HG02943 (cell line): ENCODE measurements at regions not wholly inside any gene's neighbourhood (a gene's known extent, or its start where the extent isn't known, plus 50 kb on each side); places are given as distances from the start of the nearest gene placed in this dataset.
"Not testable (repeated sequence)": the region's sequence is repeated elsewhere in the genome, so short reads cannot be mapped to it uniquely, and the experiment has no call there.

ENCODE experiments used
- ATAC-seq: cut with Tn5 transposase; IDR thresholded peaks from one replicate; pipeline ENCODE4 v1.9.1; 2021; ENCODE audit warnings: mild to moderate bottlenecking, low read depth, moderate library complexity; ENCODE audit not compliant: unreplicated experiment

- ATAC-seq, result no peak
Measured at GRCh38 chr2:83908750-83909149, 550.3 kb downstream of the SUCLG1 start.

GRCh38 chr2:83901317-83901716 is 557.8 kb downstream of the SUCLG1 start:
- ATAC-seq, result no peak

DNA sequence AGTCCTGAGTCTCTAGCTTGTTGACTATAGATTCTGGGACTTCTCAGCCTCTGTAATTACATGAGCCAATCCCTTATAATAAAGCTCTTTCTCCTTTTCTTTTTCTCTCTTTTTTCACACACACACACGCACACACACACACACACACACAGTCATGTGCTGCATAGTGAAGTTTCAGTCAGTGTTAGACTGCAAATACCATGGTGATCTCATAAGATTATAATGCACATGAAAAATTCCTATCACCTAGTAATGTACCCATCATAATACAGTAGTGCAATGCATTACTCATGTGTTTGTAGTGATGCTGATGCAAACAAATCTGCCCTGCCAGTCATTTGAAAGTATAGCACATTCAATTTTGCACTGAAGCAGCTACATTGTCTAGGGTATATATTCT is 558.2 kb downstream of the SUCLG1 start:
- ATAC-seq, result no peak

- no peak for ATAC-seq
Measured at GRCh38 chr2:83899271-83899670, 559.8 kb downstream of the SUCLG1 start.

- ATAC-seq, result no peak
Measured at GRCh38 chr2:83894976-83895375, 564.1 kb downstream of the SUCLG1 start.

GRCh38 chr2:83887757-83888156 is 571.3 kb downstream of the SUCLG1 start:
- ATAC-seq, result no peak

- no peak for ATAC-seq
Measured at GRCh38 chr2:83879127-83879526, 580.0 kb downstream of the SUCLG1 start.

GRCh38 chr2:83877261-83877660 is 581.8 kb downstream of the SUCLG1 start:
- ATAC-seq, result not testable (repeated sequence)

- ATAC-seq, result no peak
Measured at GRCh38 chr2:83874712-83875430, 584.2 kb downstream of the SUCLG1 start.

- no peak for ATAC-seq
Measured at GRCh38 chr2:83874066-83874465, 585.0 kb downstream of the SUCLG1 start.

GRCh38 chr2:83873110-83873509 is 586.0 kb downstream of the SUCLG1 start:
- ATAC-seq, result no peak

DNA sequence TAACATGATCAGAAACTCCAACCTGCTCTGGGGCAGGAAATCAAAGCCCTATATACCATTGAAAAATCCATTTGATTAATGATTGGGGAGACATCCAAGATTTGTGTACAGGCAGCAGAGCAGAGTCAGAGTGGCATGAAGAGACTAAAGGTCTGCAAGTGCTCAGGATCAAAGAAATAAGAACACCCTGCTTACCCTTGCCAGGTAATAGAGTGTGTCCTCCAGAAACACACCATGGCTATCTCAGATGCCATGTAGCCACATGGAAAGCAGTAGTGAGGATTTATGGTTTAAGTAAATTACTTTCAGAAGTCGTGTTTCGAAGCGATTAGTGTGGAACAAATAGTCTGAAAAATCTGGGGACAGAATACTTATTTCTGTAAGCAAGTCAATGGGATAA is 592.9 kb downstream of the SUCLG1 start:
- ATAC-seq, result no peak

GRCh38 chr2:83862600-83862999 is 596.5 kb downstream of the SUCLG1 start:
- no peak for ATAC-seq

GRCh38 chr2:83860320-83860719 is 598.8 kb downstream of the SUCLG1 start:
- no peak for ATAC-seq

- ATAC-seq, result no peak
Measured at GRCh38 chr2:83859553-83859952, 599.5 kb downstream of the SUCLG1 start.

GRCh38 chr2:83851066-83851465 is 608.0 kb downstream of the SUCLG1 start:
- ATAC-seq, result no peak

DNA sequence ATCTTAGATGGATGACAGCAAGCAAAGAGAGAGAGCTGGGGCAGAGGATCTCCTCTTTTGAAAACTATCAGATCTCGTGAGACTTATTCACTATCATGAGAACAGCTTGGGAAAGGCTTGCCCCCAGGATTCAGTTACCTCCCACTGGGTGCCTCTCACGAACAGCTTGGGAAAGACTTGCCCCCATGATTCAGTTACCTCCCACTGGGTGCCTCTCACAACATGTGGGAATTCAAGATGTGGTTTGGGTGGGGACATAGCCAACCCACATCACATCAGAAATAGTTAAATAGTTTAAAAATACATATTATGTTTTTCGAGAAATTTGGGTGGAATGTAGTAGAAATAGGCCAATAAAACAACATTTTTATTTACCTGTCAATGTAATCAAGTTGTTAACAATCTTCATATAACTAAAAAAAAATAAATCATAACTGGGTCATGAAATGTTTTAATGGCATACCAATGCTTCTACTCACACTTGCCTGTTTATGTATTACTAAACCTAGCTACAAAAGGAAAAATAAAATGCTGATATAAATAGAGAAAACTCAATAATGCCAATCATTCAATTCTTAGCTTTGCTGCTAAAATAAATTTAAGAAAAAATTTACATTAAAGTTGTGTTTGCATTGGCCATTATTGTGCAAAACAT is 608.9 kb downstream of the SUCLG1 start:
- no peak for ATAC-seq

DNA sequence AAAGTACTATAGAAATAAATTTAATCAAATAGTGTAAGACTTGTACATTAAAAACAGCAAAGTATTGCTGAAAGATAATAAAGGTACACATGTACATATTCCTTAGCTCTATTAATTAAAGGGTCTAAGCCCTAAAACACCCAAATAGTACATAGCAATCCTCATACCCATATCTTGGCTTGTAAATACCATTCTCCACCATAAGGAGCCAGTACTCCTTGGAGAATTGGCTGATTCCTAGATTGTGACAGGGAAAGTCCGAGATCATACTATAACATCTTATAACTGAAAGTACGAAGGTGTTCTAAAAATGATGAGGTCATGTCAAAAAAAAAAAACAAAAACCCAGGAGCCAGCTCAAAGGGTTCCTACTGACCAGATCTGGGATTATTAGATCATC is 614.6 kb downstream of the SUCLG1 start:
- no peak for ATAC-seq

- no peak for ATAC-seq
Measured at GRCh38 chr2:83842421-83842820, 616.7 kb downstream of the SUCLG1 start.

- no peak for ATAC-seq
Measured at GRCh38 chr2:83837823-83838222, 621.3 kb downstream of the SUCLG1 start.

GRCh38 chr2:83827618-83828017 is 631.5 kb downstream of the SUCLG1 start:
- no peak for ATAC-seq

DNA sequence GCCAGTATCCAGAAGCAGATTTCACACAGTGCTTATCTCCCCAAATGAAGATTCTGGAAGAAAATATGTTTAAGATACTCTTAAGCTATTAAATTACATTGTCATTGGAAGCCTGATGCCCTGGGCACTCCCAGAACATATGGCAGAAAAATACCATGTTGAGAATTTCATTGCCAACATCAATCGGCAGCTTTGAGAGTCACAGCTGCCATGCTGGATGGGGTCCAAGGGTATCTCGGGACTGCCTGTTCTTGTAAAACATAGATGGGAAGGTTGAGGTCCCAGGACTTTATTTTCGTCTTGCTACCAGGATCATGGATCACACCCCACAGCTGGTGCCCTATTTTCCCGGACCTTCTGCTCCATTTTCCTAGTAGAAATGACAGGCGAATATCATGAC is 632.5 kb downstream of the SUCLG1 start:
- no peak for ATAC-seq
